Spinal cord (tissue), 9 donors: ENCODE measurements at regions not wholly inside any gene's neighbourhood (a gene's known extent, or its start where the extent isn't known, plus 50 kb on each side); places are given as distances from the start of the nearest gene placed in this dataset.

ENCODE experiments used
- DNase-seq, 6 donors: peaks; one replicate each; pipeline versions ENCODE4 v3.0.0 to v3.0.0-alpha.2; 2013 to 2015; ENCODE audit warnings: low spot score in 6 of 6, low read depth in 4 of 6
- H3K27ac ChIP-seq: one replicate; pipeline ENCODE4 v1.5.1; 2013; ENCODE audit warnings: low read depth, low read length, control low read depth
- H3K27me3 ChIP-seq: one replicate; pipeline ENCODE4 v1.6.1; 2013; ENCODE audit warnings: low read length; ENCODE audit not compliant: control insufficient read depth, insufficient read depth
- H3K36me3 ChIP-seq: one replicate; pipeline ENCODE4 v1.6.1; 2013; ENCODE audit warnings: low read length; ENCODE audit not compliant: control insufficient read depth, insufficient read depth
- H3K4me1 ChIP-seq: one replicate; pipeline ENCODE4 v1.6.1; 2013; ENCODE audit warnings: low read length; ENCODE audit not compliant: control insufficient read depth, insufficient read depth
- H3K4me3 ChIP-seq: one replicate; pipeline ENCODE4 v1.5.1; 2013; ENCODE audit warnings: low read depth, low read length, control low read depth
- H3K9me3 ChIP-seq: one replicate; pipeline ENCODE4 v1.6.1; 2013; ENCODE audit warnings: low read length; ENCODE audit not compliant: control insufficient read depth, insufficient read depth
- WGBS: methylation state at CpG from one replicate; pipeline ENCODE4 v1.1.5; 2013; ENCODE audit warnings: missing lambda C conversion rate; ENCODE audit not compliant: insufficient coverage; 5-methylcytosine and 5-hydroxymethylcytosine counted together
- donor health status: healthy.

GRCh38 chr1:99110140-99111041, 105.7 kb upstream of the PLPPR5 start:
- no peaks in the 10 kb centered on the region for H3K9me3 ChIP-seq
- DNase-seq: no peak
- WGBS: 85% methylated on average over 5 of the region's 6 CpGs
- H3K27ac ChIP-seq: no peak overlapping the region
- H3K36me3 ChIP-seq: no peaks in the 10 kb centered on the region
- no peak overlapping the region for H3K4me3 ChIP-seq
- no peaks in the 10 kb centered on the region for H3K27me3 ChIP-seq
- no peaks in the 10 kb centered on the region for H3K4me1 ChIP-seq

GRCh38 chr1:99115231-99115630, 110.6 kb upstream of the PLPPR5 start:
- no peak for DNase-seq
- WGBS: no CpG with 5 or more reads among the region's 2 CpGs
- Histone ChIP-seq H3K4me1 (no peaks in the 10 kb centered on the region), H3K9me3 (no peaks in the 10 kb centered on the region), H3K4me3 (no peak overlapping the region), H3K36me3 (no peaks in the 10 kb centered on the region), H3K27ac (no peak overlapping the region), H3K27me3 (no peaks in the 10 kb centered on the region)

GRCh38 chr1:99119188-99119587, 114.5 kb upstream of the PLPPR5 start:
- Histone ChIP-seq H3K4me1 (no peaks in the 10 kb centered on the region), H3K27me3 (no peaks in the 10 kb centered on the region), H3K27ac (no peak overlapping the region), H3K36me3 (no peaks in the 10 kb centered on the region), H3K9me3 (no peaks in the 10 kb centered on the region), H3K4me3 (no peak overlapping the region)
- peak in 1 of 6 donors; percentile 80 for DNase-seq
- 38% methylated on average over 1 of the region's 2 CpGs for WGBS

- Histone ChIP-seq H3K4me1 (no peaks in the 10 kb centered on the region), H3K36me3 (no peaks in the 10 kb centered on the region), H3K4me3 (no peak overlapping the region), H3K27ac (no peak overlapping the region), H3K27me3 (no peaks in the 10 kb centered on the region), H3K9me3 (no peaks in the 10 kb centered on the region)
- WGBS: no CpG with 5 or more reads among the region's 4 CpGs
- no peak for DNase-seq
These were observed 117.4 kb upstream of the PLPPR5 start for GRCh38 chr1:99122039-99122438.

GRCh38 chr1:99123936-99124335, 119.3 kb upstream of the PLPPR5 start:
- Histone ChIP-seq H3K36me3 (no peaks in the 10 kb centered on the region), H3K4me3 (no peak overlapping the region), H3K4me1 (no peaks in the 10 kb centered on the region), H3K27ac (no peak overlapping the region), H3K9me3 (no peaks in the 10 kb centered on the region), H3K27me3 (no peaks in the 10 kb centered on the region)
- no peak for DNase-seq

- DNase-seq: no peak
- no peaks in the 10 kb centered on the region for H3K4me1 ChIP-seq
- no peaks in the 10 kb centered on the region for H3K9me3 ChIP-seq
- no peak overlapping the region for H3K27ac ChIP-seq
- no peaks in the 10 kb centered on the region for H3K36me3 ChIP-seq
- H3K27me3 ChIP-seq: no peaks in the 10 kb centered on the region
- H3K4me3 ChIP-seq: no peak overlapping the region
These were observed 126.9 kb upstream of the PLPPR5 start for GRCh38 chr1:99131546-99131945.

- WGBS: 20% methylated on average over 1 of the region's 3 CpGs
- no peak overlapping the region for H3K4me3 ChIP-seq
- H3K36me3 ChIP-seq: no peaks in the 10 kb centered on the region
- no peak overlapping the region for H3K27ac ChIP-seq
- H3K4me1 ChIP-seq: no peaks in the 10 kb centered on the region
- H3K9me3 ChIP-seq: no peaks in the 10 kb centered on the region
- DNase-seq: peak in 1 of 6 donors; percentile 3
- no peaks in the 10 kb centered on the region for H3K27me3 ChIP-seq
These were observed 129.3 kb upstream of the PLPPR5 start for GRCh38 chr1:99133756-99134500.

- H3K4me3 ChIP-seq: no peak overlapping the region
- WGBS: 100% methylated on average over 1 of the region's 1 CpG
- H3K4me1 ChIP-seq: no peaks in the 10 kb centered on the region
- no peak overlapping the region for H3K27ac ChIP-seq
- no peaks in the 10 kb centered on the region for H3K9me3 ChIP-seq
- H3K27me3 ChIP-seq: no peaks in the 10 kb centered on the region
- no peaks in the 10 kb centered on the region for H3K36me3 ChIP-seq
- DNase-seq: no peak
These were observed 126.6 kb upstream of the PLPPR4 start for GRCh38 chr1:99137554-99138206.

GRCh38 chr1:99139876-99140275, 124.4 kb upstream of the PLPPR4 start:
- Histone ChIP-seq H3K4me3 (no peak overlapping the region), H3K4me1 (no peaks in the 10 kb centered on the region), H3K9me3 (no peaks in the 10 kb centered on the region), H3K27ac (no peak overlapping the region), H3K27me3 (no peaks in the 10 kb centered on the region), H3K36me3 (no peaks in the 10 kb centered on the region)
- DNase-seq: no peak
- WGBS: no CpG with 5 or more reads among the region's 11 CpGs
